Activated naive CD4-positive, alpha-beta T cell treated with anti-CD3 and anti-CD28 coated beads for 36 hours (primary cell): ENCODE measurements at regions not wholly inside any gene's neighbourhood (a gene's known extent, or its start where the extent isn't known, plus 50 kb on each side); places are given as distances from the start of the nearest gene placed in this dataset.

Experiments used
- CTCF ChIA-PET: fragments of 350-600 bp; sonication (Branson Sonifier 250); formaldehyde crosslinking; loops from one replicate; lab custom pipeline; 2021; ENCODE audit warnings: antibody characterized with exemption; lab: Charles Lee
- DNase-seq: peaks from one replicate; pipeline ENCODE4 v3.0.0-alpha.2; 2020
- H3K27ac Mint-ChIP-seq: one replicate; pipeline ENCODE4 v1.8.0; 2021; ENCODE audit warnings: mild to moderate bottlenecking, mixed read lengths
- H3K27me3 Mint-ChIP-seq: one replicate; pipeline ENCODE4 v1.8.0; 2021; ENCODE audit warnings: low read depth, mixed read lengths
- H3K36me3 Mint-ChIP-seq: one replicate; pipeline ENCODE4 v1.8.0; 2021; ENCODE audit warnings: low read depth, mixed read lengths
- H3K4me1 Mint-ChIP-seq: one replicate; pipeline ENCODE4 v1.8.0; 2021; ENCODE audit warnings: low read depth, mixed read lengths
- H3K4me3 Mint-ChIP-seq: one replicate; pipeline ENCODE4 v1.8.0; 2021; ENCODE audit warnings: mild to moderate bottlenecking, moderate library complexity, mixed read lengths
- H3K9me3 Mint-ChIP-seq: one replicate; pipeline ENCODE4 v1.8.0; 2021; ENCODE audit warnings: mixed read lengths
- intact Hi-C: fragments of 100-400 bp; cut with micrococcal nuclease; formaldehyde crosslinking; loops from one replicate; pipeline ENCODE4 v1.15.1; 2023

GRCh38 chr7:86181474-86181873 is 462.2 kb upstream of the GRM3 start:
- no peaks in the 10 kb centered on the region for H3K36me3 Mint-ChIP-seq
- H3K9me3 Mint-ChIP-seq = peaks cover 5% of the 10 kb centered on the region
- H3K4me3 Mint-ChIP-seq = no peak overlapping the region
- intact Hi-C loops = no loop called here
- no peak for DNase-seq
- no peak overlapping the region for H3K27ac Mint-ChIP-seq
- no peaks in the 10 kb centered on the region for H3K27me3 Mint-ChIP-seq
- H3K4me1 Mint-ChIP-seq = no peaks in the 10 kb centered on the region
- CTCF ChIA-PET = no interaction called here

GRCh38 chr7:86164827-86165226 is 478.9 kb upstream of the GRM3 start:
- no peak overlapping the region for H3K4me3 Mint-ChIP-seq
- no peaks in the 10 kb centered on the region for H3K27me3 Mint-ChIP-seq
- H3K4me1 Mint-ChIP-seq = no peaks in the 10 kb centered on the region
- CTCF ChIA-PET = no interaction called here
- no peak for DNase-seq
- intact Hi-C loops = no loop called here
- H3K9me3 Mint-ChIP-seq = peaks cover 10% of the 10 kb centered on the region
- no peaks in the 10 kb centered on the region for H3K36me3 Mint-ChIP-seq
- H3K27ac Mint-ChIP-seq = no peak overlapping the region

- Mint-ChIP-seq H3K27ac (no peak overlapping the region), H3K27me3 (no peaks in the 10 kb centered on the region), H3K4me1 (no peaks in the 10 kb centered on the region), H3K9me3 (peaks cover 17% of the 10 kb centered on the region), H3K36me3 (no peaks in the 10 kb centered on the region), H3K4me3 (no peak overlapping the region)
- intact Hi-C loops = no loop called here
- CTCF ChIA-PET = no interaction called here
- DNase-seq = no peak
Measured at GRCh38 chr7:86158111-86158510, 485.6 kb upstream of the GRM3 start.

- Mint-ChIP-seq H3K36me3 (no peaks in the 10 kb centered on the region), H3K27ac (no peak overlapping the region), H3K4me1 (no peaks in the 10 kb centered on the region), H3K9me3 (peaks cover 8% of the 10 kb centered on the region), H3K27me3 (no peaks in the 10 kb centered on the region), H3K4me3 (no peak overlapping the region)
- DNase-seq = no peak
- CTCF ChIA-PET = no interaction called here
- intact Hi-C loops = no loop called here
Measured at GRCh38 chr7:86155623-86156022, 488.1 kb upstream of the GRM3 start.

- H3K4me3 Mint-ChIP-seq = no peak overlapping the region
- intact Hi-C loops = no loop called here
- no peak overlapping the region for H3K27ac Mint-ChIP-seq
- peaks cover 4% of the 10 kb centered on the region for H3K9me3 Mint-ChIP-seq
- DNase-seq = no peak
- no peaks in the 10 kb centered on the region for H3K27me3 Mint-ChIP-seq
- CTCF ChIA-PET = no interaction called here
- no peaks in the 10 kb centered on the region for H3K4me1 Mint-ChIP-seq
- H3K36me3 Mint-ChIP-seq = no peaks in the 10 kb centered on the region
Measured at GRCh38 chr7:86152926-86153325, 490.8 kb upstream of the GRM3 start.

- H3K9me3 Mint-ChIP-seq = peaks cover 14% of the 10 kb centered on the region
- no peaks in the 10 kb centered on the region for H3K4me1 Mint-ChIP-seq
- intact Hi-C loops = loop anchor here (10.0 kb wide), 1 partner anchor 316 kb away; no protein-coding TSS in a partner anchor
- H3K36me3 Mint-ChIP-seq = no peaks in the 10 kb centered on the region
- no peak overlapping the region for H3K4me3 Mint-ChIP-seq
- H3K27ac Mint-ChIP-seq = no peak overlapping the region
- CTCF ChIA-PET = no interaction called here
- no peaks in the 10 kb centered on the region for H3K27me3 Mint-ChIP-seq
- no peak for DNase-seq
Measured at GRCh38 chr7:86149024-86149665, 494.6 kb upstream of the GRM3 start.

- Mint-ChIP-seq H3K4me3 (no peak overlapping the region), H3K9me3 (peaks cover 14% of the 10 kb centered on the region), H3K4me1 (no peaks in the 10 kb centered on the region), H3K36me3 (no peaks in the 10 kb centered on the region), H3K27ac (no peak overlapping the region), H3K27me3 (no peaks in the 10 kb centered on the region)
- intact Hi-C loops = loop anchor here (10.0 kb wide), 1 partner anchor 316 kb away; no protein-coding TSS in a partner anchor
- CTCF ChIA-PET = no interaction called here
- DNase-seq = no peak
Measured at GRCh38 chr7:86148501-86148900, 495.2 kb upstream of the GRM3 start.

GRCh38 chr7:86137343-86137742 is 506.4 kb upstream of the GRM3 start:
- H3K4me3 Mint-ChIP-seq = no peak overlapping the region
- DNase-seq = no peak
- no peaks in the 10 kb centered on the region for H3K4me1 Mint-ChIP-seq
- CTCF ChIA-PET = interaction anchor here (0.9 kb wide), 1 partner anchor 511 kb away, joined by 3 read pairs; no protein-coding TSS in a partner anchor
- peaks cover 12% of the 10 kb centered on the region for H3K9me3 Mint-ChIP-seq
- no peaks in the 10 kb centered on the region for H3K27me3 Mint-ChIP-seq
- H3K36me3 Mint-ChIP-seq = no peaks in the 10 kb centered on the region
- no peak overlapping the region for H3K27ac Mint-ChIP-seq
- intact Hi-C loops = no loop called here

- intact Hi-C loops = no loop called here
- H3K4me1 Mint-ChIP-seq = no peaks in the 10 kb centered on the region
- H3K27me3 Mint-ChIP-seq = no peaks in the 10 kb centered on the region
- peaks cover 9% of the 10 kb centered on the region for H3K9me3 Mint-ChIP-seq
- H3K27ac Mint-ChIP-seq = no peak overlapping the region
- no peaks in the 10 kb centered on the region for H3K36me3 Mint-ChIP-seq
- H3K4me3 Mint-ChIP-seq = no peak overlapping the region
- CTCF ChIA-PET = no interaction called here
- no peak for DNase-seq
Measured at GRCh38 chr7:86130268-86130667, 513.4 kb upstream of the GRM3 start.

- Mint-ChIP-seq H3K27ac (no peak overlapping the region), H3K36me3 (no peaks in the 10 kb centered on the region), H3K9me3 (peaks cover 4% of the 10 kb centered on the region), H3K27me3 (no peaks in the 10 kb centered on the region), H3K4me3 (no peak overlapping the region), H3K4me1 (no peaks in the 10 kb centered on the region)
- CTCF ChIA-PET = no interaction called here
- no peak for DNase-seq
- intact Hi-C loops = no loop called here
Measured at GRCh38 chr7:86123476-86123875, 520.2 kb upstream of the GRM3 start.

- CTCF ChIA-PET = no interaction called here
- DNase-seq = no peak
- H3K4me1 Mint-ChIP-seq = no peaks in the 10 kb centered on the region
Measured at GRCh38 chr7:86094166-86094669, 549.5 kb upstream of the GRM3 start.

GRCh38 chr7:86091369-86091768 is 552.3 kb upstream of the GRM3 start:
- H3K27me3 Mint-ChIP-seq = no peaks in the 10 kb centered on the region
- intact Hi-C loops = no loop called here
- DNase-seq = no peak
- H3K36me3 Mint-ChIP-seq = no peaks in the 10 kb centered on the region
- CTCF ChIA-PET = no interaction called here
- H3K4me1 Mint-ChIP-seq = no peaks in the 10 kb centered on the region
- peaks cover 10% of the 10 kb centered on the region for H3K9me3 Mint-ChIP-seq
- no peak overlapping the region for H3K27ac Mint-ChIP-seq
- H3K4me3 Mint-ChIP-seq = no peak overlapping the region

More at GRCh38 chr7:86094166-86094669, 549.5 kb upstream of the GRM3 start:
- H3K9me3 Mint-ChIP-seq = peaks cover 8% of the 10 kb centered on the region
- no peaks in the 10 kb centered on the region for H3K36me3 Mint-ChIP-seq
- no peak overlapping the region for H3K27ac Mint-ChIP-seq
- intact Hi-C loops = no loop called here
- no peak overlapping the region for H3K4me3 Mint-ChIP-seq
- no peaks in the 10 kb centered on the region for H3K27me3 Mint-ChIP-seq

GRCh38 chr7:86089455-86089854 is 554.3 kb upstream of the GRM3 start:
- no peak for DNase-seq
- Mint-ChIP-seq H3K9me3 (peaks cover 10% of the 10 kb centered on the region), H3K36me3 (no peaks in the 10 kb centered on the region), H3K27me3 (no peaks in the 10 kb centered on the region), H3K27ac (no peak overlapping the region), H3K4me3 (no peak overlapping the region), H3K4me1 (no peaks in the 10 kb centered on the region)
- intact Hi-C loops = no loop called here
- CTCF ChIA-PET = no interaction called here
